H1 (cell line): ENCODE measurements at regions not wholly inside any gene's neighbourhood (a gene's known extent, or its start where the extent isn't known, plus 50 kb on each side); places are given as distances from the start of the nearest gene placed in this dataset.

Source experiments
- CHD2 ChIP-seq: IDR thresholded peaks from 2 replicates; pipeline ENCODE4 v1.6.1; 2012; ENCODE audit warnings: low read length, improper control_type of control experiment
- EP300 ChIP-seq, 2 experiments: IDR thresholded peaks; 1 replicate in 1 of 2; 2 replicates in 1 of 2; pipeline ENCODE4 v1.6.1; 2011 to 2012; ENCODE audit warnings: low read depth in 2 of 2, low read length in 2 of 2, mild to moderate bottlenecking in 2 of 2, borderline replicate concordance in 1 of 2, inconsistent platforms in 1 of 2, moderate library complexity in 1 of 2
- JUN ChIP-seq: IDR thresholded peaks from 2 replicates; pipeline ENCODE4 v1.6.1; 2011; ENCODE audit warnings: low read depth, mild to moderate bottlenecking, improper control_type of control experiment, low read length
- TBP ChIP-seq: IDR thresholded peaks from 2 replicates; pipeline ENCODE4 v1.6.1; 2011; ENCODE audit warnings: low read depth, low read length, improper control_type of control experiment
- TCF12 ChIP-seq: IDR thresholded peaks from 2 replicates; pipeline ENCODE4 v1.6.1; 2011; ENCODE audit warnings: low read depth, mild to moderate bottlenecking, low read length
- TEAD4 ChIP-seq: IDR thresholded peaks from 2 replicates; pipeline ENCODE4 v1.6.1; 2012; ENCODE audit warnings: low read depth, low read length, inconsistent platforms, mixed read lengths
- YY1 ChIP-seq: IDR thresholded peaks from 2 replicates; pipeline ENCODE4 v1.6.1; 2011; ENCODE audit warnings: low read depth, mild to moderate bottlenecking, low read length
- ZNF274 ChIP-seq: IDR thresholded peaks from 2 replicates; pipeline ENCODE4 v1.7.0; 2012; ENCODE audit warnings: low read length, borderline replicate concordance; ENCODE audit errors: extremely low read depth
- TF ChIP-seq, protein P1 (sequence below), 3 experiments: IDR thresholded peaks; 1 replicate in 2 of 3; 2 replicates in 1 of 3; pipeline versions ENCODE4 v1.5.1 to v1.6.1; 2011; ENCODE audit warnings: low read length in 3 of 3, mild to moderate bottlenecking in 3 of 3, inconsistent platforms in 2 of 3, low read depth in 1 of 3, moderate library complexity in 1 of 3; ENCODE audit not compliant: insufficient read depth in 1 of 3; ENCODE audit errors: control extremely low read depth in 1 of 3
- TF ChIP-seq, protein P2 (sequence below): IDR thresholded peaks from 2 replicates; pipeline ENCODE4 v1.6.1; 2011; ENCODE audit warnings: low read length, improper control_type of control experiment

DNA sequence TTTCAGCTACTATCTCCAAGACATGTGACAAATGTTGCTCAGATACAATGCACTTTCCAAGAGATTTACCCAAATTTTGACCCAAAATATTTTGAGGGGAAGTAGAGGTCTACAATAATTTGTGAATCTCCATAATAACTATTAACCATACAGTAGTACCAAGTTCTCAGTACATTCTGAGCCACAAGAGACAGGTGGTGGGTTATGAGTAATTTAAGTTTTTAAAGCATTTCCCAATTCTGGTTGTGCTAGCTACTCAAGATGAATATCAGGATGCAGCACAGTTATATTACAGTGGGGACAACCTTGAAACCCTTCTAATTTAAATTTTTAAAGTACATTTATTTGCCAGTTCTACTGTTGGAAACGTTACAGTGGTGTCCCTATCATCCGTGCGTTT lies 92.2 kb upstream of the MITF start:
- no peak for TF ChIP-seq YY1
- no peak for TF ChIP-seq TCF12
- TF ChIP-seq EP300 (IDR thresholded peaks at IDR 0.05; ENCODE audit: borderline replicate concordance in 1 of 2, low read depth in 2 of 2, low read length in 2 of 2): no peak
- TF ChIP-seq, protein P1, sequence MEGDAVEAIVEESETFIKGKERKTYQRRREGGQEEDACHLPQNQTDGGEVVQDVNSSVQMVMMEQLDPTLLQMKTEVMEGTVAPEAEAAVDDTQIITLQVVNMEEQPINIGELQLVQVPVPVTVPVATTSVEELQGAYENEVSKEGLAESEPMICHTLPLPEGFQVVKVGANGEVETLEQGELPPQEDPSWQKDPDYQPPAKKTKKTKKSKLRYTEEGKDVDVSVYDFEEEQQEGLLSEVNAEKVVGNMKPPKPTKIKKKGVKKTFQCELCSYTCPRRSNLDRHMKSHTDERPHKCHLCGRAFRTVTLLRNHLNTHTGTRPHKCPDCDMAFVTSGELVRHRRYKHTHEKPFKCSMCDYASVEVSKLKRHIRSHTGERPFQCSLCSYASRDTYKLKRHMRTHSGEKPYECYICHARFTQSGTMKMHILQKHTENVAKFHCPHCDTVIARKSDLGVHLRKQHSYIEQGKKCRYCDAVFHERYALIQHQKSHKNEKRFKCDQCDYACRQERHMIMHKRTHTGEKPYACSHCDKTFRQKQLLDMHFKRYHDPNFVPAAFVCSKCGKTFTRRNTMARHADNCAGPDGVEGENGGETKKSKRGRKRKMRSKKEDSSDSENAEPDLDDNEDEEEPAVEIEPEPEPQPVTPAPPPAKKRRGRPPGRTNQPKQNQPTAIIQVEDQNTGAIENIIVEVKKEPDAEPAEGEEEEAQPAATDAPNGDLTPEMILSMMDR (IDR thresholded peaks at IDR 0.05; ENCODE audit: control extremely low read depth in 1 of 3, insufficient read depth in 1 of 3, low read depth in 1 of 3, low read length in 3 of 3): no peak
- TF ChIP-seq, protein P2, sequence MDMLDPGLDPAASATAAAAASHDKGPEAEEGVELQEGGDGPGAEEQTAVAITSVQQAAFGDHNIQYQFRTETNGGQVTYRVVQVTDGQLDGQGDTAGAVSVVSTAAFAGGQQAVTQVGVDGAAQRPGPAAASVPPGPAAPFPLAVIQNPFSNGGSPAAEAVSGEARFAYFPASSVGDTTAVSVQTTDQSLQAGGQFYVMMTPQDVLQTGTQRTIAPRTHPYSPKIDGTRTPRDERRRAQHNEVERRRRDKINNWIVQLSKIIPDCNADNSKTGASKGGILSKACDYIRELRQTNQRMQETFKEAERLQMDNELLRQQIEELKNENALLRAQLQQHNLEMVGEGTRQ: no peak
- no peak for TF ChIP-seq ZNF274
- TF ChIP-seq JUN: no peak
- no peak for TF ChIP-seq CHD2
- TF ChIP-seq TEAD4: no peak
- no peak for TF ChIP-seq TBP
